ENCODE measurements at regions not wholly inside any gene's neighbourhood (a gene's known extent, or its start where the extent isn't known, plus 50 kb on each side); places are given as distances from the start of the nearest gene placed in this dataset.

DNA sequence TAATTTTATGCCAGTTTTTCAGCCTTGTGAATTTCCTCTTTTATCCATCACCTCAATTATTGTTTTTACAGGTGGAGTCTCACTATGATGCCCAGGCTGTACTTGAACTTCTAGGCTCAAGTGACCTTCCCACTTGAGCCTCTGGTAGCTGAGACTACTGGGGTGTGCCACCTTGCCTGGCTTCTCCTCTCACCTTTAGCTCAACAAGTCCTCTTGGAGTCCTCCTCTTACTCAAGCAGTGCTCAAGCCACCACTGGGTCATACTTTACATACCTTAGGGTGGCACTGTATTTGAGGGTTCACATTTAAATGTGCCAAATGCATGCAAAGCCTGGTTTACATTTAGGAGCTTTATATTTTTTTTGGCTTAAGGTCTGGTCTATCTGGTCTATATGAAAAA, 350.1 kb upstream of the MCTP2 start:
- TF ChIP-seq, protein P1, sequence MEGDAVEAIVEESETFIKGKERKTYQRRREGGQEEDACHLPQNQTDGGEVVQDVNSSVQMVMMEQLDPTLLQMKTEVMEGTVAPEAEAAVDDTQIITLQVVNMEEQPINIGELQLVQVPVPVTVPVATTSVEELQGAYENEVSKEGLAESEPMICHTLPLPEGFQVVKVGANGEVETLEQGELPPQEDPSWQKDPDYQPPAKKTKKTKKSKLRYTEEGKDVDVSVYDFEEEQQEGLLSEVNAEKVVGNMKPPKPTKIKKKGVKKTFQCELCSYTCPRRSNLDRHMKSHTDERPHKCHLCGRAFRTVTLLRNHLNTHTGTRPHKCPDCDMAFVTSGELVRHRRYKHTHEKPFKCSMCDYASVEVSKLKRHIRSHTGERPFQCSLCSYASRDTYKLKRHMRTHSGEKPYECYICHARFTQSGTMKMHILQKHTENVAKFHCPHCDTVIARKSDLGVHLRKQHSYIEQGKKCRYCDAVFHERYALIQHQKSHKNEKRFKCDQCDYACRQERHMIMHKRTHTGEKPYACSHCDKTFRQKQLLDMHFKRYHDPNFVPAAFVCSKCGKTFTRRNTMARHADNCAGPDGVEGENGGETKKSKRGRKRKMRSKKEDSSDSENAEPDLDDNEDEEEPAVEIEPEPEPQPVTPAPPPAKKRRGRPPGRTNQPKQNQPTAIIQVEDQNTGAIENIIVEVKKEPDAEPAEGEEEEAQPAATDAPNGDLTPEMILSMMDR (IDR thresholded peaks at IDR 0.05), result no peak
- TF ChIP-seq POLR2A (IDR thresholded peaks at IDR 0.05), result no peak
